ENCODE measurements at regions not wholly inside any gene's neighbourhood (a gene's known extent, or its start where the extent isn't known, plus 50 kb on each side); places are given as distances from the start of the nearest gene placed in this dataset.

DNA sequence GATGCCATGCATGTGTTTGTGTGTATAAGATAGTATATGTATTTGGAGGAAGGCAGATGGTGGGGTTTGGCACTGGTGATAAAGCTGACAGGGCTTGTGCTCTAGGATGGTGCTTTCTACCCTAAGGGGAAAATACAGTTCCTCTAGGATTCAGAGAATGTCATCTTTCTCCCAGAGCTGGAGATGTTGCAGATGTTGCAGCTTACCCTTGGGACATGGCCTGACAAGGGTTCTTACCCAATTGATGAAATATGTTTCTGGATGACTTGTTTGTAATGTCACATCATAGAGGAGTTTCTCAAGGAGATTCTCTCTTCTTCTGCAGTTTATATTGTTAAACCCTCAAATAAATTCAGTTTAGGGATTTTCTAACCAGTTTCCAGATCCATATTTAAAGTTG is 52.5 kb upstream of the PITX2 start:
- DNase-seq, result no peak

DNA sequence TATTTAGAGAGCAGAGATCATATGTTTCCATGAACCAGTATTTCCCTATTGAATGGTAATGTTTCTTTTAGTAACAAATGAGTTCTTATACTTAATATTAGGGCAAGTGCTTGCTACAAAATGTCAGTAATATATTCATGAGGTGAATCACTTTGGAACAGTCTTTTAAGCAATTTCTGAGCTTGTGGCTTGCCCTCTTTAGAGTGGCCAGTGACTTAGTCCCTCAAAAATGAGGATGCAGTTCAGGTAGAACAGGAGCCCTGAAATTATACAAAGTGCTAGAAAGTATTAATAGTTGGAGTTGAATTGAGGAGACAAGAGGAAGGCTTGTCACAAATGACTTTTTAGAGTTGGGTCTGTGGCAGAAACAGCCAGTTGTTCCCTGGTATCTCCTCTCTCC is 53.4 kb upstream of the PITX2 start:
- DNase-seq, result no peak

DNA sequence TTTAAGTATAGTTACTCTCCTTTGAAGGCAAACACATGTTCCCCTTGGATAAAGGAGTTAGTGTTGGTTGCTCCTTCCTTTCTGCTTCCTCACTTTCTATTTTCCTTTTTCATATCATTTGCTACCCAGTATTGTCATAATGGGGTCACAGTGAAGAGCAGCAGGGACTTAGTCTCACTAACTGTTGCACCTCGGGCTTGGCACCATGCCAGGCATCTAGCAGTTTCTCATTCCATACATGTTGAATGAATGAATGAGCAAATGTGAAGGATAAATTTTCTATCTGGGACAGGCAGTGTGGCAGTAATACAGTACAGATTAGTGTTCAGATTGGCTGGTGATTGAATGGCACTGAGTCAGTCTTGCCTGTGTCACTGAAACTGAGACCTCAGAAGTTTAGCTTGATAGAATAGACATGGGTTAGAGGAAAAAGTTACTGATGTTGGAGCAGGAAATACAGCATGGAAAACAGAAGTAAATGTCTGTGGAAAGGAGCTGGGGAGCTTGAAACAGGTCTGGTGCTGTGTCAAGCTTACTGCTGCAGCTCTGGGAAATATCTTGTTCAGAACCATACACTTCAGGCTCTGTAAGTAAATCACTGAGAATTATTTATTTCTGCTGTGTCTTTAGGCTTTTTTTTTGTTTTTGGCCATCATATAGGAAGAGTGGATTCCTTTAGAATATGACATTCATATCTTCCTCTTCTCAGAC is 55.8 kb upstream of the PITX2 start:
- DNase-seq, result no peak

DNA sequence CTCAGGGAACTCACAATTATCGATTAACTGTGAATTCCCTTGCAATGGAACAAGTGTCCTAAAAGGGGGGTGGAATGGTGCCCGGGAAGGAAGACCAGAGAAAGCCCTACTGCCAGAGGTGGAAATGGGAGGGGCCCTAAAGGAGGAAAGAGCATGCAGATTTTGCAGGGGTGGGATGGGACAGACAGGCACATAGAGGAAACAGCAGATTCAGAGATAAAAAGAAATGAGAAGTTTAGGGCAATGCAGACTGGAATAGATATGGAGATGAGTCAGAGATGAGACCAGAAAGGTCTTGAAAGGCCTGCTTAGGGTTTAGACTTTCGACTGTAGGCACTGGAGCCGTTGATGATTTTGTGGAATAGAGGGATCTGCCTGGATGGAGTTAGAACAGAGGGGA is 57.4 kb upstream of the PITX2 start:
- DNase-seq, result no peak

DNA sequence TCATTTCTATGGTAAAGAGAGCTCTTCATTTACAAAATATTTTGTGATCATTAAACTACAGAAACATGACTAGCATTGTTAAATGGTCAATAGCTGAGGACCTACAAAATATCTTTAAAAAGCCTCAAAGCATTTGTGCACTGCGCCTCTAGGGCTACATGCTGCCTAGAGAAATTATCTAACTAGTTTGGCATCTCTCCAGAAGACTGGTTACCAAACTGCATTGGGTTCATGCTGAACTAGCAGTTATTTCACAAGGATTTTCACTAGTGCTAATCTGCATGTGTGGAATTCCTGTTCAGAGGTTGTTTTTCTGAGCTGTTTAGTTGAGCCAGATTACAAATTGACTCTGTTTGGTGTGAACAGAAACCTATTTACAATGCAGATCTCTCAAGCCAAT is 58.5 kb upstream of the PITX2 start:
- DNase-seq, result no peak

DNA sequence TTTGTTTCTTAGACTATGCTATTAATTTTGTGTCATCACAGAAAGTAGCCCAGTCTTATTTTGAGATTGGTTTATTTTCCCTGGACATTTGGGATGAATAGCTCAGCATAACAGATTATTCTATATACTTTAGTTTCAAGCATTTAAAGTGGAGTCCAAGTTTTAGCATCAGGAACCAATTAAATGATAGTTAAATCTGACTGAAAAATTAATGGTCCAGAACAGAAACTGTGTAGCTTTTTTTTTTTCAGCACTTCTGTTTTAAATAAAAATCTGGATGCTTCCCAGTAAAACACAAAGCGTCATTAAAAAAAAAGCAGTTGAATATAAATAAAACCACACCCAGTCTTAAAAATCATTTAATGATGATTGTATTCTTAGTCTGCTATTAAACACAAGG is 59.4 kb upstream of the PITX2 start:
- no peak for DNase-seq

DNA sequence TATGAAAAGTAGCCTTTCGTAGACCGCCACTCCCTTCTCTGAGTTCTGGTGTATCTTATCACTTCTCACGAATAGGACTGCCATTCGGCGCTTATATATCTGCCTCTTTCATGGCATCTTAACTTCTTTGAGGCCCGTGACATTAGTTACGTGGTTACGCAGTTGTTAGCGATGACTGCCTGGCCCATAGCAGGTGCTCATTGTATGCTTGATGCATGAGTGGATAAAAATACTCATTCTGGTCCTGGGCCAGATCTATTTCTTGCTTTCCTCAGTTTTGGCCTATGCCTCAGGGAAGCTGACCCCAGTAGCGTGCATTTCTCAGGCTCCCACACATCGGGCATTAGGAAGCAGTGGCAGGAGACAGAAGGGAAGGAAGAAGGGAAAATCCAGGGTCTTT is 60.7 kb upstream of the PITX2 start:
- no peak for DNase-seq

DNA sequence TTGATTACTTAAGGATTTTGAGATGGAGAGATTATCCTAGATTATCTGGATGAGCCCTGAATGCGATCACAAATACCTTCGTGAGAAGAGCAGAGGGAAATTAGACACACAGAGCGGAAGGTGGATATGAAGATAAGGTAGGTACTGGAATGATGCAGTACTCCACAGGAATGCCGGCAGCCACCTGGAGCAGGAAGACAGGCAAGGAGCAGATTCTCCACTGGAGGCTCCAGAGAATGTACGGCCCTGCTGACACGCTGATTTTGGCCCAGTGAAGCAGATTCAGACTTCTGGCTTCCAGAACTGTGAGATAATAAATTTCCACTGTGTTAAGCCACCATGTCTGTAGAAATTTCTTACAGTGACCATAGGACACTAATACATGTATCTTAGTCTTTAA is 79.4 kb upstream of the PITX2 start:
- DNase-seq, result no peak

DNA sequence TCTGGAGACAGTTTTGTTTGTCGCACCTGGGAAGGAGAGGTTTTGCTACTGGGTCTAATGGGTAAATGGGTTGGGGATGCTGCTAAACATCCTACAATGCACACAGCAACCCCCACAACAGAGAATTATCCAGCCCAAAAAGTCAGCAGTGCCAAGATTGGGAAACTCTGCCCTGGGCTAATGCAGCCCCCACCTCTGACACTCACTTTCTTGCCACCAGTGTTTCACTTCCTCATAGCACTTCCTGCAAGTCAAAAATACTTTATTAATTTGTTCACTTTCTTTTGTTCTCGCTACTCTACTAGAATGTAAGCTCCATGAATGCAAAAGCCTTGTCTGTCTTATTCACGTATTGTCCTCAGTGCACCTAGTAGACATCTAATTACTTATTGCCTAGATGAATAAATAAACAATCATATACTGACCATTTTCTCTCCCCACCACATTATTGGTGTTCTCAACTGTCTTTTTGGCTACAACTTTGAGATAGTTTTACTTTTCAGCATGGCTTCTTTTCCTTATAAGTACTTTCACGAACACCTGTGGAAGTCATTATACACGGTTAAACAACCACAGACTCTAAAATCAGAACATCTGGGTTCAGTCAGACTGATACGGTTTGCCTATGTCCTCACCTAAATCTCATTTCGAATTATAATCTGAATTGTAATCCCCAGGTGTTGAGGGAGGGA is 82.0 kb upstream of the PITX2 start:
- no peak for DNase-seq

DNA sequence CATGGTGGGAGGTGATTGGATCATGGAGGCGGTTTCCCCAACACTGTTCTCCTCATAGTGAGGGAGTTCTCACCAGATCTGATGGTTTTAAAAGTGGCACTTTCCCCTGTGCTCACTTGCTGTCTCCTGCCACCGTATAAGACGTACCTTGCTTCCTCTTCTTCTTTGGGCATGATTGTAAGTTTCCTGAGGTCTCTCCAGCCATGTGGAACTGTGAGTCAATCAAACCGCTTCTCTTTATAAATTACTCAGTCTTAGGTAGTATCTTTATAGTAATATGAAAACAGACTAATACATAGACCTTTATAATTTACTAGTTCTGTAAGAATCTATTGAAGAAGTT is 82.5 kb upstream of the PITX2 start:
- DNase-seq, result no peak

DNA sequence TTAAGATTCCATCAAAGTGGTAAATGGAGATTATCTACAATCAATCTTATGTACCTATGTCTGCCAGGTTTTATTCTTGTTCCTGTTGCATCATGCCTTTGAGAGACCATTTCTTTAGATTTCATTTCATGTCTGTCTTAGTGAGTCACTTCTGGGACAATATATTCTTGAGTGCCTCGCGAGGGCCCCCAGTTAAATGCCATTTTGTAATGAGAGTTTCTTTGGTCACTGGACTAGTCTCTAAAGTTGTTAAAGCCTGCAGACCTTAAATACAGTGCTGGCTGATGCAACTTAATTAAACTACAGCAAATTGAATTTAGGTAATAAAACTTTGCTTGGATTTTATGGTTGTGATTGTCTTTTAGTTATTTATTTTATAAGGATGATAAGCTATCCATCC is 87.2 kb upstream of the PITX2 start:
- DNase-seq, result no peak

DNA sequence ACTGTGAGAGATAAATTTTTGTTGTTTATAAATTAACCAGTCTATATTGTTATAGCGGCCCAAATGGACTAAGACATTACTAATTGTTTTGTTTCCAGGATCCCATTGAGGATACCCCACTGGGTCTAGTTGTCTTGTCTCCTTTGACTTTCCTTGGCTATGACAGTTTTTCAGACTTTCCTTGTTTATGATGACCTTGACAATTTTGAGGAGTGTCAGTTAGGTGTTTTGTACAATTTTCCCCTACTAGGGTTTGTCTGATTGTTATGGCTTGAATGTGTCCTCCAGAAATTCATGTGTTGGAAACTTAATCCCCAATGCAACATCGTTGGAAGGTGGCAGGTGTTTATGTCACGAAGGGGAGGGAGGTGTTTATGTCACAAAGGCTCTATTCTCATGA is 89.6 kb upstream of the PITX2 start:
- no peak for DNase-seq

DNA sequence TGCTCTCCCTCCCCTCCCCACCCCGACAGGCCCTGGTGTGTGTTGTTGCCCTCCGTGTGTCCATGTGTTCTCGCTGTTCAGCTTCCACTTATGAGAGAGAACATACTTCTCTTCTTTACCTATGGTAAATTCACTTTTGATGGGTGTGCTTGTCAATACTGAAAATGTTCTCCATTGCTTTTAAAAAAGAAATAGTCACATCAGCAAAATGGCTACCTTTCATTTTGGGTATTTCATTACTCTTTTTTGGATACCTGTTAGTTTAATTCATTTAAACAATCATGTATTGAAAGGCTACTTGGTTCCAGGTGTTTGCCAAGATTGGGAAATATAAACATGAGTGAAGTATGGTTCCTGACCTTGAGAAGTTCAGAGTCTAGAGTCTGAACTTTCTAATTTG is 107.4 kb upstream of the PITX2 start:
- DNase-seq, result no peak

DNA sequence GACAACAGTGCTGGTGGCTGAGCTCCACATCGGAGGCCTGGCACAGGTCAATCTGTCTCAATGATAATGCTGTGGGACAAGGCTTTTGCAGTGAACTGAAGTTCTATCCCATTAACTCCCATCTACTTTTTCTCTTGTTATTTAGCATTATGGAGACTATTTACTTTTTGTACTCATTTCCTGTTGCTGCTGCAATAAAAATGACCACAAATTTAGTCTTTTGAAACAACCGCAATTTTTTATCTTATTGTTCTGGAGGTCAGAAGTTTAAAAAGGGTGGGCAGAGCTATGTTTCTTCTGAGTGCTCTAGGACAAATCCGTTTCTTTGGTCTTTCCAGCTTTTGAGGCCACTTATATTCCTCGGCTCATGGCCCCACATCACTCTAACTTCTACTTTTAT is 111.0 kb upstream of the PITX2 start:
- DNase-seq, result no peak

DNA sequence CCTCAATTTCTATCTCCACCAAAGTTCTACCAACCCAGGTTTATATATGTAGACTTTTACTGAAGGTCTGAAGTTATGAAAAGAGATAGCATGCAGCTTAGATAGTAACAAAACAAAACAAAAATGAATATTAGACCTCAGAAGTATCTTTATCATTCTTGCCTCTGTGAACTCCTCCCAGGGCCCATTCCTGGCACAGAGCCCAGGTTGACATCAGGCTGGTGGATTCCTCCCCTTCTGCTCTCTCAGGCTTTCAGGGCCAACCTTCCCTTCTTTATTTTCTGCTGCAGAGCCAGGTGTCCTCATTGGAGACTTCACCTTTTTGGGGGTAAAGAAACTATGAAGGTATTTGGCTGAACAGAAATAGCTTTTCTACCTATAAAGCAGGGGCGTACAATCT is 112.8 kb upstream of the PITX2 start:
- no peak for DNase-seq

DNA sequence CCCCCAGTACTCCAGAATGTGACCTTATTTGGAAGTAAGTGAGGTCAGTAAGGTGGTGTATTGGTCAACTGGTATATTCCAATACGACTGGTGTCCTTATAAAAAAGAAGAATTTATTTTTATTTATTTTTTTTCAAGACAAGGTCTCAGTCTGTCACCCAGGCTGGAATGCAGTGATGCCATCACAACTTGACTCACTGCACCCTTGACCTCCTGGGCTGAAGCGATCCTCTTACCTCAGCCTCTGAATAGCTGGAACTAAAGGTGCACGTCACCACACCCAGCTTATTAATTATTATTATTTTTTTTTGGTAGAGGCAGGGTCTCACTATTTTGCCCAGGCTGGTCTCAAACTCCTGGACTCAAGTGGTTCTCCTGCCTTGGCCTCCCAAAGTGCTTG is 115.1 kb upstream of the PITX2 start:
- DNase-seq, result no peak

DNA sequence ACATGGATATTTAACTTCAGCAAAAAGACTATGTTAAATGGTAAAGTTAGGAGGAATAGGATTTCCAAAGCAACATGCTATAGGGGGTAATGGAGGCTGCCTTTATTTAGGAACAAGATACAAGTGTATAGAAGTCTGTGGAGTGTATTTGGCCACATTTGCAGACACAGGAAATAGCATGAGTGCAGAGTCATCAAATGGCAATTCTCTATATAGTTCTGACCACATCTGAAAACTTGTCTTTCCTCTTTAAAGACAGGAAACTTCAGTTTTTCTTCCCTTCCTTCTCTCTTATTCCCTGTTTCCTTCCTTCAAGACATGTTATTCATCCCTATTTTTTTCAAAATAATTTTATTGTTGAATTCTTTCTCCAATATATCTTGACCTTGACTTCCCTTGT is 119.3 kb upstream of the PITX2 start:
- DNase-seq, result no peak

DNA sequence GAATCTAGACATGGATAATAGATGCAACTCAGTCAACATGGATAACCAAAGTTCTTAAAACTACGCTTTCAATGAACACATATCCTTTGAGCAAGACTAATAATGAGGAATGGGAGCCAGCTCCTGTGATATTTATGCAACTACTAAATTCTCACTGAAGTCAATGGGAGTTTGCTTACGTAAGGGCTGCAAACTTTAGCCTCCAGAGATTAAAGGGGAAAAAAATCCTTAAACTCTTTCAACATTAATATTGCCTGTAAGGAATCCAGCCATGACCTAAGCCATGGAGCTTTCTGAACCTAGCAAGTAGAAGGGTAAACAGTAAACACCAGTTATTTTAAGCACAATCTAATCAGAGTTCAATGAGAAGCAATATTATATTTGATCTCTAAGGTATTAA is 125.2 kb upstream of the PITX2 start:
- DNase-seq, result no peak

DNA sequence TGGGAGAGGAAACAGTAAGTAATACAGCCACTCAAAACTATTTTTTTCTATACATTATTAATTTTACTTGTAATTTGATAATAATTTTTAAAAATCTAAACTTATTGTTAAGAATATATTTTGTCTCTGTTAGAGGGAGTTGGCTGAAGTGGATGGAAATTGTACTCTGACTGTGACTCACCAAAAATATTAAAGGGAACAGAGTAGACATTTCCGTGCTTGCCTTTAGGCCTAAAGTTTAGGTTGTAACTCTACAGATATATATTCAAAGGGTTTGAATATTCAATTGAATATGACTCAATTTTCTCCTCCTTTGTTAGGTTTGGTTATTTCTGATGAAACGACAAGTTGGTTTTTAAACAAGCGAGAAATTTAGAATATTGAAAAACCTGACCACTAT is 128.3 kb upstream of the PITX2 start:
- no peak for DNase-seq

DNA sequence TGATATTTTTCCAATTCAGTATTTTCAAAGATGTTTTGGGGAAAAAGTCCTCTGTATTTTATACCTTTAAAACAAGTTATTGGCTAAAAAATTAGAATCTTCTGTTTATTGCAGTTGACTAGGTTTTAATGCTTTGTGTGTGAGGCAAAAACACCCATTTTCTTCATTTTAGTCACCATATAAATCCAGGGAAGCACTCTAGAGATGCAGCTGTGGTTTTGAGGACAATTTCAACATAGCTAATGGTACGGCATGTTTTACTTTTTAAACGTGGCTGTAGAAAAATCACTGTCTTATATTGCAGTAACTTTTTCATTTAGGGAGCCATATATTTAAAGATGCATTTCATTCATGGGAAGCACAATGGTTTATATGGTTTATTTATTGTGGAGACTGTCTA is 129.1 kb upstream of the PITX2 start:
- no peak for DNase-seq

DNA sequence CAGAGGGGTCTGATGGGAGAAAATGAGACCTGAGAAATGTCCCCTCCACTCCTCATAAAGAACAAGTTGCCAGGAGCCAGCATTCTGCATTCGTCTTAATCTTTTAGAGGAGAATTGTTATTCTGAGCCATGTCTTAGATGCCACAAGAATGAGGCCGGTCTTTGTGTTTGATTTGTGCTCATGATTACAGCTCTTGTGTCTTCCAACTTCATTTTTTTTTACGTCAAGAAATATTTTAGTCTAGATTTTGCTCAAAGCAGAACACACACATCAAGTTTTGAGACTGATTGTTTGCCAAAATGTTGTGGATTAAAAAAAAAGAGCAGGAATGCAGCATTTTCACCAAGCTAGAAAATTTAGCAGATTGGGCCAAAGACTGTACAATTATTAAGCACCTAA is 130.6 kb upstream of the PITX2 start:
- DNase-seq, result no peak

DNA sequence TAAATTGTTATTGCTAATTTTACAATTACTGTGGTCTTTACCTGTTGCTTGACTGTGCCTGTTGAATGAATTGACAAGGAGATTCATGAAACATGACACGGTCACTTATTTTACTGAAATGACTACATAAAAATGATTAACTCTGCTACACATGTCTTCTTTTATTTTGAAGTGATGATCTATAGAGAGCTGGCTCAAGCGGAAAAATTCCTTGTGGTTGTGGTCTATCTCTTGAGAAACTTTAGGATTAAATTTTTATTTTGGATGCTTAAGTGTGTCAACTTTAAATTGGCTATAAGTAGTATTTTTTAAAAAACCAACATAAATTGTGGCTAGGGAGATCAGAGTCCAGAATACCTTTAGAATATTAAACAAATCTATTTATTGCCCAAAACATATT is 131.8 kb upstream of the PITX2 start:
- no peak for DNase-seq

DNA sequence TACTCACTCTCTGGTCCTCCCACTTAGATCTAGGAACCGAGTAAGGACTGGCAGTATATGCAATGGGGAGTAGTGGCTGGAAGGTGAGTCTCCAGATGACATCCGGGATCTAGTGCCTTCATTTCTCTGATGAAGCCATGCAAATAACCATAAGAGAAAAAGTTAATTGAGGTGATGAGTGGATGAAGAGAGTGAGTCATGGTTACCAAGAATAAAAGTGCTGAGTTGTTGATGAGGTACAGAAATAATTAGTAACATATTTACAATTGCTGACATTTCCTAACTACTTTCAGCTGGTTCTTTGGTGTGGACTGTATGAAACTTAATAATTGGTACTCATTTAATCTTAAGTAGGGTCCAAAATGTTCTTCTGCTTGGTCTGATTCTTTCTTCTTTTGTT is 146.7 kb upstream of the PITX2 start:
- DNase-seq, result no peak

DNA sequence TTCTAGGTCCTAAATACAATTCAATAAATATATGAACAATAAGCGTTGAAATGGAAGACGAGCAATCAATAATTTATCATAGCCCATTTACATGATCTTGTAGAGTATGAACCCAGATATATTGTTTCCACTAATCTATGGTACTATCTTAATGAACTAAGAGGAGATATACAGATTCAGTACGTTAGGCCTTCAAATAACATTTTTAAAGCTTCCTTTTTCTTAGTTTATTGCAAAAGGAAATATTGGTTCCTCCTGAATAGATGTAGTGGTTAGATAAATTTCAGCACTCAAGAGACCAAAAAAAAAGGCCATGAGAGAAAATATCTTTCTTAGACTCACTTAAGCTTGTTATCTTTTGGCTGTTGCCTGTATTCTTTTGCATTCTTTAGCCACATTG is 147.5 kb upstream of the PITX2 start:
- no peak for DNase-seq

DNA sequence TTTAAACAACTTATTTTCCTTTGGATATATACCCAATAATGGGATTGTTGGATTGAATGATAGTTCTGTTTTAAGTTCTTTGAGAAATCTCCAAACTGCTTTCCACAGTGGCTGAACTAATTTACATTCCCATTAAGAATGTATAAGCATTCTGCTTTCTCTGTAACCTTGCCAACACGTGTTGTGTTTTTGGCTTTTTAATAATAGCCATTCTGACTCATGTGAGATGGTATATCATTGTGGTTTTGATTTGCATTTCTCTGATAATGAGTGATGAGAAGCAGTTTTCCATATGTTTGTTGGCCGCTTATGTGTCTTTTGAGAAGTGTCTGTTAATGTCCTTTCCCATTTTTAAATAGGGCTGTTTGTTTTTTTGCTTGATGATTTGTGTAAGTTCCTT is 155.6 kb upstream of the PITX2 start:
- DNase-seq, result no peak
